NCI-H1417 treated with DMSO at 0.1 percent for 48 hours (cell line): ENCODE measurements at regions not wholly inside any gene's neighbourhood (a gene's known extent, or its start where the extent isn't known, plus 50 kb on each side); places are given as distances from the start of the nearest gene placed in this dataset.
"Not testable (repeated sequence)": the region's sequence is repeated elsewhere in the genome, so short reads cannot be mapped to it uniquely, and the experiment has no call there.

Experiments used
- DNase-seq: peaks from one replicate; lab custom pipeline; 2025; lab: John Stamatoyannopoulos, UW

GRCh38 chr1:245061808-245062207, 93.0 kb upstream of the KIF26B start:
- DNase-seq: not testable (repeated sequence)

- no peak for DNase-seq
Measured at GRCh38 chr1:245060684-245061374, 94.0 kb upstream of the KIF26B start.

DNA sequence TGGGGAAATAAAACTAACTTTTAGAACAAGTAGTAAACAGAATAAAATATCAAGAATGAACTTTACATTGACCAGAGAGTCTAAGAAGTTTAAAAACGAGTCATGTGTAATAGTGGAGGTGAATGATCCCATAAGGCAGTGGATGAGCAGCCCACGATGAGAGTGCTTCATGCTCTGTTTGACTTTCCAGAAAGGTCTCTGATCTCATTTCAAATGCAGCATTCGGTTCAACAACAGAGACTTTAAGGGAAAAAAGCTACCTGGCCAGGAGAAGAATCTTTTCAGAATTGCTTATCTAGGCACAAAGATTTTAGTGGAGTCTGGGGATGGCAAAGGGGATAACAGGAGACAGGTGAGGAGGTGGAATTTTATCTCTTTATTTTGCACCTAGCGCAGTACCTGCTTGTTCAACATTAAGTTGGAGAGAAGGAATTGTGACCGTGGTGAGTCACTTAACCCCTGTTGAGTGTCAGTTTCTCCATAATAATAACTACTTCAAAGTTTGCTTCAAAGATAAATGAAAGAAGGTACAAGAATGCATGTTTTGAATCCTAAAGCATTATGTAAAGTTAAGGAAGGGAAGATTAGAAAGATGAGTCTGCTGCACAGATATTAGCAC, 94.9 kb upstream of the KIF26B start:
- no peak for DNase-seq

GRCh38 chr1:245058882-245059281, 95.9 kb upstream of the KIF26B start:
- DNase-seq: no peak

DNA sequence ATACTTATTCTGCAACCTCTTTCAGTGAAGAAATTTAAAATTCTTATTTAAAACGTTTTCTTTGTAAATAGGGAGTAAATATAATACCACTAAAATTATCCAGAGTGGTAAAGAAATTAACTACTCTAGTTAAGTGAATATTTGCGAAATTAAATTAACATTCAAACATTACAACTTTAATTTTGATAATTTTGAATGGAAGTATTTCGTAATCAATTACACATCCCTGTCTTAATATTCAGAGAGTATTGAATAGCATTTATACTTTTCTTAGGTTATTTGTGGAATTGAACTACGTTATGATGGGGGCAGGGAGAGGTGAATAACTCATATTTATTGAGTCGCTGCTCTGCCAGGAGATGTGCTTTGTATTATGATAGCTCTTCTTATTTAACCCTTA, 96.3 kb upstream of the KIF26B start:
- no peak for DNase-seq

DNA sequence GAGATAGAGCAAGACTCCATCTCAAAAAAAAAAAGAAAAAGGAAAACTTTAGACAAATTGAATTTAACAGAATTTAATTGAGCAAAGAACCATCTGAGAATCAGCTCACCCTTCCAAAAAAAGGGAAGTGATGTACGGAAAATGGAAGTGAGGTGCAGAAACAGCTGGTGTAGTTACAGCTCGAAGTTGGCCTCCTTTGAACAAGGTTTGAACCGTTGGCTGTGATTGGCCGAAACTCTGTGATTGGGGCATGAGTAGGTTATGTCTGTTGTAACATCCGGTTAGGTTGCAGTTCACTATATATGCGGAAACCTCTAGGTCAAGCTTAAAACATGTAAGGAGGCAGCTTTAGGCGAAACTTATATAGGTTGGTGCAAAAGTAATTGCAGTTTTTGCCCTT, 97.9 kb upstream of the KIF26B start:
- DNase-seq: no peak

DNA sequence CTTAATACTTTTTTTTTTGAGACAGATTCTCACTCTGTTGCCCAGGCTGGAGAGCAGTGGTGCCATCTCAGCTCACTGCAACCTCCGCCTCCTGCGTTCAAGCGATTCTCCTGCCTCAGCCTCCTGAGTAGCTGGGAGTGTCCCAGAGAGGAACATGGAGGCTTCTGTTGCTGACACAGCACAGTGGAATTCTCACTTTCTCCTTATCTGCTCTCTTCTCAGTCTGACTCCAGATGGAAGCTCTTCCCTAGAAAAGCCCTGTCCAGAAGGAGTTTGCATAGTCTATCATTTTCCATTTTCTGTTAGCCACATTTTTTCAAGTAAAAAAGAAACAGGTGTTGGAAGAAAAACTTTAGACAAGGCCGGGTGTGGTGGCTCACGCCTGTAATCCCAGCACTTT, 98.5 kb upstream of the KIF26B start:
- DNase-seq: not testable (repeated sequence)

DNA sequence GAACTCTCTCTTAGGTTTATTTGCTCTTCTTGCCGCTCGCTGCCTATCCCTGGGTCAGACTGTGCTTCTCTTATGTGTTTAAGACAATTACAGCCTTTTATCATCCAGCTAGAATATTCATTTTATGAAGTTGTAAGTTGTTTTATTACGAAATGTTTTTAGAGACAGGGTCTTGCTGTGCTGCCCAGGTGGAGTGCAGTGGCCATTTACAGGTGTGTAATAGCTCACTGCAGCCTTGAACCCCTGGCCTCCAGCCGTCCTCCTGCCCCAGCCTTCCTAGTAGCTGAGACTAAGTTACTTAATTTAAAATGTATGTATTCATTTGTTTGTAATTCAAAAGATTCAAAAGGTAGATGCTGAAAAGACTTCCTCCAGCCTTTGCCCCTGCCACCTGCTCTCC, 99.0 kb upstream of the KIF26B start:
- DNase-seq: no peak

DNA sequence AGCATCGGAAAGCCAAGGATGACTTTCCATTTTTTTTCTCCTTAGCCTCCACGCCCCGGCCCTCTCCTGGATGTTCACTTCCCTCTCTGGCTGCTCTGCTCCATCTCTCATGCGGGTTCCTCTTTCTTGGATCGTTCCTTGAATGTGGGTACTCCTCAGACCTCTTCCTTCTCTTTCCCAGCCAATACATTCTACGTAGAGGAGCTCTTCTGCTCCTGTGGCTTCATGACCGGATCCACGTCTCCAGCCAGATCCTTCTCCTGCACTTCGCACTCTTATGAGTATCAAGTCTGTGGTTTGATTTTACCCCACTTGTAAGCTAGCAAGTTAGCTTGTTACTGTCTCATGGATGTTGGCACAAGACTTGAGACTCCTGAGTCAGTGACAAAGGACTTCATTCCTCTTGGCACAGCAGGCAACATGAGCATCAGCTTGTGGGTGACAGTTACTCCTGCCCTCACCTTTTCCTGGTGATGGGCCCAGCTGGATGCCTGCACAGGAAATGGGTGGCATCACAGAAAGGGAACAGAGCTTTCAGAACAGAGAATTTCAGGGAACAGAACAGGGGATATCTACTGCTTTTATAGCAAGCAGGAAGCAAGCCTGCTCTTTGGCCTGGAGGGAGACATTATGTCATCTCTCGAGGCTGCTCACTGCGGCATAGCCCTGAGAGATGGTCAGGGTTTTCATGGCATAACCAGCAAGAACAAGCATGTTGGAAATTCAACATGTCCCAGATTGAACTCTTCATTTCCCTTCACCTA, 100.1 kb upstream of the KIF26B start:
- DNase-seq: no peak

DNA sequence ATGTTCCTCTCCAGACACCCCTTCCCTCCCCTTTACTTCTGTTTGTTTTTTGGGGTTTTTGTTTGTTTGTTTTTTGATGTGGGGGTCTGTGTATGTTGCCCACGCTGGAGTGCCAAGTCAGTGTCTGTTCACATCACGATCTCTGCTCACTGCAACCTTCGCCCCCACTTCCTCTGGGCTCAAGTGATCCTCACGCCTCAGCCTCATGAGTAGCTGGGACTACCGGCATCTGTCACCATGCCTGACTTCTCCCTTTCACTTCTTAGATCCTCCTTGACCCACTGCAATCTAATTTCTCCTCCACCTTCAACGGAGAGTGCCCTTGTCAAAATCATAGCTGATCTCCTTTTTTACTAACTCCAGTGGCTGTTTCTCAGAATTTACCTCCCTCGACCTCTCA, 100.7 kb upstream of the KIF26B start:
- no peak for DNase-seq

GRCh38 chr1:245052258-245052657, 102.5 kb upstream of the KIF26B start:
- no peak for DNase-seq

GRCh38 chr1:245051349-245052221, 103.2 kb upstream of the KIF26B start:
- DNase-seq: no peak

DNA sequence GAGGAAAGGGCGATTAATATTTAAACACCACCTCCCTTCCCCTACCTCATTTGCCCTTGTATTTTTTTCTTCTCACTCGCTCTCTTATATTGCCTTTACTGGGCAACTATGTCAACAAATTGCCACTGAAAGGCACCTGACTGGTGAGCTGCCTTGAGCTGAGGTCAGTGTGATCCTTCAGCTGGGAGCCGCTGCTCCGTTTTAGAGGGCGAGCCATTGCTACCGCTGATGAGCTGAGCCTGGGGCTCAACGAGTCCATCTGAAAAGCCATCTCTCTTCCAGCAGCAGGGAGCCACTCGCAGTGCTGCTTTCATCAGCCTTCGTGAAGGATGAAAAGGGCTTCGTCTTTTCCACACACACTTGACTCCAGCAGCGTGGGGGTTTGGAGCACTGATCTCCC, 108.0 kb upstream of the KIF26B start:
- peak; percentile 15 for DNase-seq

DNA sequence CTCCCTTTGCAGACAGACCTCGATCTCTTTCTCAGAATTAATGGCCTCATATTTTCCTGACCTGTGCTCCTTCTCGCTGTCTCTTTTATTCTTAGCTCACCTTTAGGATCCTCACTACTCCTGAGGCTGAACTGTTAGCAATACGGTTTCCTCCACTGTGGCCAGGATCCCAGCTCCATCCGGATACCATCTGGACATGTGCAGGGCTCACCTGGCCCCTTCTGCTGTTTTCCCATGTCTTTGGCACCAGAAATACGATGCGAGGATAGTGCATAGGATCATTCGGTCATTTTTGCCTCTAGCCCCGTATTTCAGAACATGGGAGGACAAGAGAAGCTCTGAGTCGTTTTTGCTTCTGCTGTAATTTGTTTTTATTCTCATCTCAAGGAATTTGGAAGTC, 108.5 kb upstream of the KIF26B start:
- no peak for DNase-seq

DNA sequence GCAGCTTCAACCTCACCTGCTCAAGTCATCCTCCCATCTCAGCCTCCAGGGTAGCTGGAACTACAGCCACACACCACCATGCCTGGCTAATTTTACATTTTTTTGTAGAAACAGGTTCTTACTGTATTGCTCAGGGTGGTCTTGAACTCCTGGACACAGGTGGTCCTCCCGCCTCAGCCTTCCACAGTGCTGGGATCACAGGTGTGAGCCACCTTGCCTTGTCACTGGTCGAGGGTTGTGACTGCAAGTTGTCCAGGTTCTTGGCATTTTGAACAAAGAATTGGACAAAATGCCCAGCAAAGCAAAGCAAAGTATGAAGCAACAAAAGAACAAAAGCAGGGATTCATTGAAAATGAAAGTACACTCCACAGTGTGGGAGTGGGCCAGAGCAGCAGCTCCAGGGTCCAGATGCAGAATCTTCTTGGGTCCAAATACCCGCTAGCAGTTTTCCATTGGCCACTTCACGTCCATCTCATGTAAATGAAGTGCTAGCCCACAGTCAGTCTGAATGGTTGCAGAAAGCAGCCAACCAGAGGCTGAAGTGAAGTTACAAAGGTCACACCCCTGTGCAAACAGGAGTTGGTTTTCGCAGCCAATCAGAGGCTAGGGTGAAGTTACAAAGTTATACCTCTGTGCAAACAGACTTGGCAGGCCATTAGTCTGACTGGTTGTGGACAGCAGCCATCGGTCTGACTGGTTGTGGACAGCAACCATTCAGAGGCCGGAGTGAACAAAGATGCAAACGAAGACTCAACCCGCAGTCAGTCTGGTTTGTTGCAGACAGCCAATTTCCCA, 109.5 kb upstream of the KIF26B start:
- DNase-seq: no peak

GRCh38 chr1:245043611-245043940, 111.2 kb upstream of the KIF26B start:
- no peak for DNase-seq

DNA sequence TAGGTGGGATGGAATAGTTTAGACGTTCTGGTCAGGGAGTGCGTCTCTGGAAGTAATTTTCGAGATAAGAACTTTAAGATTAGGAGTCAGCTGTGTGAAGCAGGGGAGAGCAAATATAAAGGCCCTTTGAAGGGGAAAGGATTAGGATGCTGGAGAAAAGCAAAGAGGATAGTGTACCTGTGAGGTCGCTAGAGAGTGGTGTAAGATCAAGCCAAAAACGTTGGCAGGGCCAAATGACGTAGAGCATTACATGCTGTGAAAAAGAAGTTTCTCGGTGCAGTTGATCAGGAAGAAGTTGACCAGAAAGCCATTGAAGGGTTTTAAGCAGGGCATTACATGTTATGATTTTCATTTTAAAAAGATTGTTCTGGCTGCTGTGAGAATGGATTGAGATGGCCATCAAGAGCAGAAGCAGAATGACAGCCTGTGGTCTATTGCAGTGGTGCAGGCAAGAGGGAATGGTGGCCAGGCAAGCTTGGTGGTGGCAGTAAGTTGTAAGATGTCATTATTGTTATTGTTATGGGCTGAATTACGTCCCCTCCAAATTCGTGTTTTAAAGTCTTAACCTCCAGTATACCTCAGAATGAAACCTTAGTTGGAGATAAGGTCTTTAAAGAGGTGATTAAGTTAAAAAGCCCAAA, 113.6 kb upstream of the KIF26B start:
- DNase-seq: no peak

DNA sequence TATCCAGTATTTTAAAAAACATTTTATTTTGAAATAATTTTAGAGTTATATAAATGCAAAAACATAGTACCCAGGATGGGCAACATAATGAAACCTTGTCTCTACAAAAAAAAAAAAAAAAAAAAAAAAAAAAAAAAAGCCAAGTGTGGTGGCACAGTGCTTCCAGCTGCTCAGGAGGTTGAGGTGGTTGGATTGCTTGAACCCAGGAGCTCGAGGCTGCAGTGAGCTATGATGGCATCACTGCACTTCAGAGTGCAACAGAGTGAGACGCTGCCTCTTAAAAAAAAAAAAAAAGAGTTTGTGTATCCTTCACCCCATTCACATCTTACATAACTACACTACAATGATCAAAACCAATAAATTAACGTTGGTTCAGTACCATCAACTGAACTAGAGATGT, 115.6 kb upstream of the KIF26B start:
- DNase-seq: no peak

DNA sequence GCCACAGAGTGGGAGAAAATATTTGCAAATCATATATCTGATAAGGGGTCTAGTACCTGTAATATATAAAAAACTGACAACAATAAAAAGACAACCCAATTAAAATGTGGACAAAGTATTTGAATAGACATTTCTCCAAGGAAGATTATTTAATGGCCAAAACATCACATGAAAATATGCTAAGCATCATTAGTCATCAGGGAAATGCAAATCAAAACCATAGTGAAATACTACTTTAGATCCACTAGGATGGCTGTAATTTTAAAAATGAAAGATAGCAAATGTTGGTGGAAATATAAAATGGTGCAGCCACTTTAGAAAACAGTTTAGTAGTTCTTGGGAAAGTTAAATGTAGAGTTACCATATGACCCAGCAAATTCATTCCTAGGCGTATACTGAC, 118.7 kb upstream of the KIF26B start:
- DNase-seq: no peak

DNA sequence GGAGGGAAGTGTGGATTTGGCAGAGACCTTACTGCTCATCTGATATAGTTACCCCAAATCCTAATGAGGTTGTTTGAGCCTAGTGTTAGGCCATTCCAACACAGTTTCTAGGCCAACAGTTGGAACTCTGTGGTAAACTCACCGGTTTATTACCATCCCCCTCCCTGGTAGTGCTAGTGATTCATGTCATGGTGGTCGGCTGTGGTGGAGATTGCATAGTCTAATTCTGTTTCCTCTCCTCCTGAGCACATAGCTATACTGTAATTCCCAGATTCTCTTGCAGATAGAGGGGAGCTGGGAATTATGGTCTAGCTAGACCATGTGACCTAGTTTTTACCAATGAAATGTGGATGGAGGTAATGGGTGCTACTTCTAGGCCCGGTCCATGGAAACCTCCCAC, 123.7 kb upstream of the KIF26B start:
- DNase-seq: no peak

- DNase-seq: no peak
Measured at GRCh38 chr1:245026247-245026646, 128.5 kb upstream of the KIF26B start.
